ENCODE measurements at regions not wholly inside any gene's neighbourhood (a gene's known extent, or its start where the extent isn't known, plus 50 kb on each side); places are given as distances from the start of the nearest gene placed in this dataset.

DNA sequence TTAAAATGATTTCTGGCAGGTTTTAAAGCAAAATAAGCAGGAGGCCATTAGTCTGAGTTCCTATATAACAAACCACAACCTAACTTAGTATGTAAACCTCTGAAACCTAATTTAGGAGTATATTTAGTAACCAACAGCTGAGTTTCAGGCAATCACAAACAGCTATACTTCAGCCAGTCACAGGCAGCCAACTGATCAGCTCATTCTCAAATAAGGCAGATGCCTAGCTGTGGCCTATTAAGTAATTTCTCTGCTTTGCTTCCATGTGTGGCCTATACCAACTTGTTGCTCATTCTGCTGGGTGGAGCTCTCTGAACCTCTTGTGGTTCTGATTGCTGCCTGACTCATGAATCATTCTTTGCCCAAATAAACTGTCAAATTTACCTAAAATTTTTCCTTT is 408.9 kb upstream of the FBXO33 start:
- no peak for DNase-seq

DNA sequence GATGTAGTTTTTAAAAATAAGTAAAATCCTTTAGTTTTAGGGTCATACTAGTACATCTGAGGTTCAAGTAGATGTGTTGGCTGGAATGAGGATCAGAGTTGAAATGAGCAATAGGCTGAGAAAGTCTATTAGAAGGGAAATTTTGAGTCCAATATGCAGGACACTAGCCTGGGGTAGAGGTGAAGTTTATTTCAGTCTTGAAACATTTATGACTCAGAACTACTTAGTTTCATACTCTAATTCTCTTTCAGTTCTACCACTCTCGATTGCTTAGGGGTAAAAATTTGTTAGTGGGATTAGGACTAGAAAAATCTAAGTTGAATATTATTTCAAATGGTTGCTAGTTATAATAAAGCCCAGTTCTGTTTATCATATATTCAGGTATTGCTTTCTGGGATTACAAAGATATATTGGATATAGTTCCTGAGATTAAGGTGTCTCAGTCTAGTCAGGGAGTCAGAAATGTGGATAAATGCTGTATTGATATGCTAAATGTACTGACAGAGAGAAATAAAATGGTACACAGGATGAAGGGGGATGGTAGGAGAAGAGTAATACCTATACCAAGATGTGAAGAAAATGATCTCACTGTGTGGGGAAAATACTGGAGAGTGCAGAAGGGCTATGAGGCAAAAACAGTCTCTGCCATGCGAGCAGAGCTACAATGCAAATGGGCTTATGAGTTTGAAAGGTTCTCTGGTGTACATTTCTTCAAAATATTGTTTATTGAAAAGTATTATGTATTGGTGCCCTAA is 395.8 kb upstream of the FBXO33 start:
- no peak for DNase-seq

GRCh38 chr14:39812532-39813320 is 380.5 kb upstream of the FBXO33 start:
- no peak for DNase-seq

- DNase-seq = no peak
These were observed 375.0 kb upstream of the FBXO33 start for GRCh38 chr14:39807271-39807670.

- no peak for DNase-seq
These were observed 352.2 kb upstream of the FBXO33 start for GRCh38 chr14:39784461-39784860.

- no peak for DNase-seq
These were observed 349.2 kb upstream of the FBXO33 start for GRCh38 chr14:39781466-39781865.

- no peak for DNase-seq
These were observed 341.3 kb upstream of the FBXO33 start for GRCh38 chr14:39773387-39774126.

- no peak for DNase-seq
These were observed 340.4 kb upstream of the FBXO33 start for GRCh38 chr14:39772627-39773026.

DNA sequence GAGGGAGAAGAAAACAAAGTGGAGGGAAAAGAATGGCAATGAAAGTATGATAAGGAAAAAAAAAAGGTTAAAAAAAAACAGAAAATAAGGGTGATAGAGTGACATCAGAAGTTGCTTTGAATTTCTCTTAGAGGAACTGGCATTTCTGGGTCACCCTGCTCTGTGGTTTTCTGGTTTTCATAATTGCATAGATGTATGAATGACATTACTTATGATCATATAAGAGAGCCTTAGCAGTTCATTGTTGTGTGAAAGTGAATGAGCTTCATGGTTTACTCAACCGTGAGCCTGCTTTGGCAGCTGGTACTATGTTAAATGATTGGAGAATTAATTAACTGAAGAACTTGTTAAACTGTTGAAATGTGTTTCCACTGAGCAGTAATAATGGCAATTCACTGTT is 336.4 kb upstream of the FBXO33 start:
- no peak for DNase-seq

DNA sequence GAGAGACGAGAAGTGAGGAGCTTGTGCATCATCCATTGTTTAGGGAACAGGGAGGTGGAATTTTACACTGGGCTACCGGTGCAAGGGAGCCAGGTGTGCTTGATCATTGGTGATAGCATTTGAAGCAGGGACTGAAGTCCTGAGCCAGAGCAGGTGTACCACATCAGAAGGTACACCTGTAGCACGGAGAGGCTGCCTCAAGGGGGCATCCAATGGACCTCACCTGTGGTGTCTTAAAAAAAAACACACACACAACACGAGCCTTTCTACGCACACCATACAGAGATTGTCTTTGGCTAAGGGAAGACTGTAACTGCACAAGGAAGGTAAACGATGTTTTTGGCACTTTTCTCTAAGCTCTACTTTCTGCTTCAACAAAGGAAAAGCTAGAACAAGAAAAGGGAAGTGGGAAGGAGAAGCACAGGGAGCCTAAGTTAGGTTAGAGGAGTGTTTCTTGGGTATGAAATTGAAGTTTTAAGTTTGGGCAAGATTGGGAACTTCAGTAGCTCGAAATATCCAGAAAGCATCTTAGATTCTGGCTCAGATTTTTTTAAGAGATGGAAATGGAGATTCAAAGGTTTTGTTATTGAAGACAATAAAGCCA is 334.3 kb upstream of the FBXO33 start:
- DNase-seq = no peak

DNA sequence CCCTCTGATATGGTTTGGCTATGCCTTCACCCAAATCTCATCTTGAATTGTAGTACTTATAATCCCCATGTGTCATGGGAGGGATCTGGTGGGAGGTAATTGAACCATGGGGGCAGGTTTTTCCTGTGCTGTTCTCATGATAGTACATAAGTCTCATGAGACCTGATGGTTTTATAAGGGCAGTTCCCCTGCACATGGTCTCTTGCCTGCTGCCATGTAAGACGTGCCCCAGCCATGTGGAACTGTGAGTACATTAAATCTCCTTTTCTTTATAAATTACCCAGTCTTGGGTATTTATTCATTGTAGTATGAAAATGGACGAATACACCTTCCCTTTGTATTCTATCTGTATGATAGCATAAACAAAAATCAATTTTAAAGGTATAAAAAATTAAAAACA is 333.4 kb upstream of the FBXO33 start:
- DNase-seq = no peak

DNA sequence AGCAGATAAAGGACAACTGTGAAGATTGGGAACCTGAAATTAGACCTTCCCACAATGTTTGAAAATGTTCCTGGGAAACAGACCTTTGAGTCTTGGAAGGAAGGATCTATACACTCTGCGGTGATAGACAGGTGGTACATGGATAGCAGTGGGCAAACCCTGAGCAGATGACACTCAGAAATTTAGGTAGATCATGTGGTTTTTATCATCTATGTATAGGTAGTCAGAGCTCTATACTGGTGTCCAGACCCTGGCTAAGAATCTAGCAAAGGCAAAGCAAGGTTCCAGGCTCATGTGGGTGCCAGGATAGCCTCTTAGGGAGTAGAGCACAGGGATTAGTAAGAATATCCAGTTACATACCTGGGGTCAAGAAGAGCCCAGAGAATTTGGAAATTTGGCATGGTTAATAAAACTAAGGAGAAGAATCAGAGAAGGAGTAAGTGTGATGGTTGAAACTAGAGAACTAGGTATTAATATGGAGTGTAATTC is 331.2 kb upstream of the FBXO33 start:
- no peak for DNase-seq

DNA sequence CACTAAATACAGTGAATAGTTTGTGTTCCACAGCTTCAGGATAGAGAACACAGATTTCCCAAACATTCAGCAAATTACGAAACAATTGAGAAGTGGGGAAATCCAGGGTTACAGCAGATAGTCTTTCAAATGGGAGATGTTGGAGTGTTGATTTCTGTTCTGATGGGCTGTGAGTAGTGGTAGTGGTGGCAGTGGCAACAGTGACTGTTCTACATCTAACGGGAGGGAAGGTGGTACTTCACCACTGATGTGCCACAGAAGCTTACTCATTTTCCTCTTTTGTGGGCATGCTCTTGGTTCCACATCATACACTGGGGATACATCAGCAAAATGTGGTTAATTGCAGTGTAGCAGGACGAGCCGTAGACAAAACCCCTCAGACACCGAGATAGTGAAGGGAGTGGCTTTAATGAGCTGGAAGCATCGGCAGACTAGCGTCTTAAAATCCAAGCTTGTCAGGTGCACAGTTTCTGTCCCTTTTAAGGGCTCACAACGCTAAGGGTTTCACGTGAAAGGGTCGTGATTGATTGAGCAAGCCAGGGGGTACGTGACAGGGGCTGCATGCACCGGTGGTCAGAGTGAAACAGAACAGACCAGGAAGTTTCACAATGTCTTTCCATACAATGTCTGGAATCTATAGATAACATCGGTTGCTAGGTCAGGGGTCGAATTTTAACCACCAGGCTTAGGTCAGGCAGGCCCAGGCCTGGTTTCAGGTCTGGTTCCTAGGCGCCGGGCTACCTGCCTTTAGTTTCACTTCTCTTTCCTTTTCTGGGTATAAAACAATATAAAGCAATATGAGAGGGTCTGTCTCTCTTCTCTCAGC is 330.6 kb upstream of the FBXO33 start:
- DNase-seq = no peak

- DNase-seq = no peak
These were observed 323.1 kb upstream of the FBXO33 start for GRCh38 chr14:39755269-39755878.

GRCh38 chr14:39740454-39740853 is 308.2 kb upstream of the FBXO33 start:
- no peak for DNase-seq

DNA sequence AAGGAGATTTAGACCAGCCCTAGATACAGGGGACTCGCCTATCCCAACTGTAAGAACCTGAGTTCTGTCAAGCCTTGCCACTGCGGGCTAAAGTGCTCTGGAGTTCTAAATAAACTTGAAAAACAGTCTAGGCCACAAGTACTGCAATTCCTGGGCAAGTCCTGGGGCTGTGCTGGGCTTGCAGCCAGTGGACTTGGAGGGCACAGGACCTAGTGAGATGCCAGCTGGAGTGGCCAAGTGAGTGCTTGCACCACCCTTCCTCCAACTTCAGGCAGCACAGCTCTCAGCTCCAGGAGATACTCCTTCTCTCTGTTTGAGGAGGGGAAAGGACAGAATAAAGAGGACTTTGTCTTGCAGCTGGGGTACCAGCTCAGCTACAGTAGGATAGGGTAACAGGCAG is 307.6 kb upstream of the FBXO33 start:
- no peak for DNase-seq

DNA sequence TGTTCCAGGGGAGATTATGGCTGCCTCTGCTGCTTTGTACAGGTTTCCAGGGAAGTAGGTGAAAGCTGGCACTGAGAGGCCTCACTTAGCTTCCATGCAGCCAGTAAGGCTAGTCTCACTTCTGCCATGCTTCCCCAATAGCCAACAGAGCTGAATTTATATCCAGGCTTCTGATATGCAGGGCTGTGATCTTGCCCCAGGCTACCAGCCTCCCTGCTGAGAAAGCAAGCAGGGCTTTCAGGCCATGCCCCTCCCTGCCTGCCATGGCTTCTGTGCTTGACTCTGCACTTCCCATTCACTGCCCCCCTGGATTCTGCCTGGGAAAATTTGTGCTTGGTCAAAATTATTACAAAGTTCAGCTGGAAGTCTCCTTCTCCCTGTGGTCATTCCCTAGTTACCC is 302.1 kb upstream of the FBXO33 start:
- no peak for DNase-seq

DNA sequence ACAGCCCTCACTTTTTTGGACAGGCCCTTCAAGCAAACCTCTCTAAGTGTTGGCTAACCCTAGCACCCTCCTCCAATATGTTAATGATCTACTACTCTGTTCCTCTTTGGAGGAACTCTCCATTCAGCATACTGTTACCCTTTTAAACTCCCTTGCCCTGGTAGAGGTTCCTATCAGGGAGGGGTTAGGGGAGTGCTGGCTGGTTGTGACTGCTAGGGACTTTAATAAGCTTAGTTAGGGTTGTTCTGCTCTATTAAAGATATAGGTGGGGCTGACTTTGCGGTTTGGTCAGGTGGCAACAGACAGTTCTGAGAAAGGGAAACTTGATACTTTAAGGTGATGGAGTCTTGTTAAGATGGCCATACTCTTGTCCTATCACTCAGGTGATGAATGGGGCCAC is 301.5 kb upstream of the FBXO33 start:
- no peak for DNase-seq

DNA sequence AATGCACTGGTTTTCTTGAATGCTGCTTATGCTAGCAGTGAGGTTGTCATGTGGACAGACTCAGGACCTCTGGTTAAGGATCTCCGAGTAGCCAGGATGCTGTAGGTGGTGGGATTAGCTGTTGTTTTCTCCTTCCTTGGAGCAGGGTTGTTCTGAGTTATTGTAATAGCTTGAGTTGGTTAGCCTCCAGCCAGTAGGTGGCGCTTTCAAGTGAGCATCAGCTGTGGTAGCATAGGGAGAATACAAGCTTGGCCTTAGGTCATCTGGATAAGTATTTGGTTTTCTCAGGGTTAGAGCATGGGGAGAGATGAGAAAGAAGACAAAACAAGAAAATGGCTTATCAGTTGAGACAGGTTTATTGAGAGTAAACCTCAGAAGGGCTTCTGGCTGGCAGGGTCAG is 299.7 kb upstream of the FBXO33 start:
- DNase-seq = peak; percentile 15

DNA sequence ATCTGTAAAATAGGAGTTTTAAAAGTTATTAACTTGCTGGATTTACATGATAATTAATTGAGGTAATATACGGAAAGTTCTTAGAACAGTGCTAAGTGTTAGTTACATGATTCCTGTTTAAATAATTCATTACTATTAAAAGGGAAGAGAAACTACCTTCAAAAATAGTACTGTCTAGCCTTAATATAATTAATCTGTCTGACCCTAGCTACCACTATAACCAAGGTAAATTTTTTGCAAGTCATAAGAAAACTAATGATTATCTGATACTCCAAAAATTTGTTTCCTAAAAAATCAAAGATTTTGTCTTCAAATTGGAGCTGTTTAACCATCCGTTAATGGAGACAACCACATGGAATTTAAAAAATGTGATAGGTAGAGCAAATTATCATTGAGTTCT is 294.3 kb upstream of the FBXO33 start:
- no peak for DNase-seq

GRCh38 chr14:39722547-39723273 is 290.5 kb upstream of the FBXO33 start:
- no peak for DNase-seq

All from hematopoietic multipotent progenitor cell treated with erythropoietin and hydrocortisone succinate and interleukin-3 and kit ligand, for 6 days (in vitro differentiated cells).